OCI-LY7 (cell line): ENCODE measurements at regions not wholly inside any gene's neighbourhood (a gene's known extent, or its start where the extent isn't known, plus 50 kb on each side); places are given as distances from the start of the nearest gene placed in this dataset.
"Not testable (repeated sequence)": the region's sequence is repeated elsewhere in the genome, so short reads cannot be mapped to it uniquely, and the experiment has no call there.

ENCODE experiments used
- BruUV-seq: library from RNA; stranded (reverse); fragments of 400-500 nt; replicated peaks from 2 replicates; lab custom pipeline; 2021; lab: Mats Ljungman, UMichigan
- CTCF ChIA-PET: fragments of 300-600 bp; sonication (Branson Sonifier 250); formaldehyde crosslinking; loops from one replicate; lab custom pipeline; 2022; ENCODE audit warnings: antibody characterized with exemption; ENCODE audit not compliant: unreplicated experiment; lab: Charles Lee
- POLR2A ChIA-PET: fragments of 300-600 bp; sonication (Branson Sonifier 250); formaldehyde crosslinking; loops from one replicate; lab custom pipeline; 2022; ENCODE audit warnings: antibody characterized with exemption; lab: Charles Lee
- DNase-seq: peaks from one replicate; pipeline ENCODE4 v3.0.0-alpha.2; 2015; ENCODE audit warnings: low spot score
- H2AFZ ChIP-seq: fragments of 200-600 bp; sonication (generic), shearing (Covaris generic); 2 replicates; pipeline ENCODE4 v1.6.1; 2014; ENCODE audit warnings: mild to moderate bottlenecking, antibody characterized with exemption, low read length, moderate library complexity
- H3K27ac ChIP-seq: fragments of 200-600 bp; sonication (generic); 2 replicates; pipeline ENCODE4 v1.5.1; 2014; ENCODE audit warnings: mixed run types, low read depth, mild to moderate bottlenecking, moderate library complexity, low read length, inconsistent platforms; ENCODE audit not compliant: poor library complexity, severe bottlenecking
- H3K36me3 ChIP-seq: fragments of 200-600 bp; sonication (generic); 2 replicates; pipeline ENCODE4 v1.6.1; 2014; ENCODE audit warnings: mild to moderate bottlenecking, antibody characterized with exemption, low read length, moderate library complexity, mixed read lengths; ENCODE audit not compliant: insufficient read depth
- H3K4me1 ChIP-seq: fragments of 200-600 bp; sonication (generic); 2 replicates; pipeline ENCODE4 v1.5.1; 2014; ENCODE audit warnings: mild to moderate bottlenecking, low read length; ENCODE audit not compliant: insufficient read depth, poor library complexity, severe bottlenecking
- H3K4me2 ChIP-seq: fragments of 200-600 bp; sonication (generic); 2 replicates; pipeline ENCODE4 v1.6.1; 2014; ENCODE audit warnings: mild to moderate bottlenecking, low read length
- H3K4me3 ChIP-seq: fragments of 200-600 bp; sonication (generic); 2 replicates; pipeline ENCODE4 v1.5.1; 2014; ENCODE audit warnings: mild to moderate bottlenecking, low read depth, low read length; ENCODE audit not compliant: poor library complexity, severe bottlenecking
- H3K79me2 ChIP-seq: fragments of 200-600 bp; sonication (generic); 2 replicates; pipeline ENCODE4 v1.6.1; 2016; ENCODE audit warnings: low read depth, mild to moderate bottlenecking, low read length, moderate library complexity, mixed read lengths; ENCODE audit not compliant: insufficient read depth
- H3K9me2 ChIP-seq: fragments of 200-600 bp; sonication (generic); 2 replicates; pipeline ENCODE4 v1.6.1; 2016; ENCODE audit warnings: mild to moderate bottlenecking, low read length, mixed read lengths; ENCODE audit not compliant: insufficient read depth
- H3K9me3 ChIP-seq: fragments of 200-600 bp; sonication (generic); 2 replicates; pipeline ENCODE4 v1.6.1; 2014; ENCODE audit warnings: mild to moderate bottlenecking, mixed run types, low read length, mixed read lengths
- H4K20me1 ChIP-seq: fragments of 200-600 bp; sonication (generic); 2 replicates; pipeline ENCODE4 v1.6.1; 2014; ENCODE audit warnings: mild to moderate bottlenecking, antibody characterized with exemption, low read length, moderate library complexity, mixed read lengths; ENCODE audit not compliant: insufficient read depth
- EZH2phosphoT487 ChIP-seq: fragments of 200-600 bp; sonication (generic); IDR thresholded peaks from 2 replicates; pipeline ENCODE4 v1.6.1; 2018; ENCODE audit warnings: low read depth, borderline replicate concordance, mild to moderate bottlenecking, mixed run types, antibody characterized with exemption, low read length, moderate library complexity, mixed read lengths
- intact Hi-C: fragments of 100-400 bp; cut with micrococcal nuclease; formaldehyde crosslinking; loops from one replicate; pipeline ENCODE4 v1.10.0; 2022; ENCODE audit not compliant: unreplicated experiment
- TF ChIP-seq, protein P1 (sequence below): fragments of 200-600 bp; sonication (generic); conservative IDR thresholded peaks from 2 replicates; pipeline ENCODE4 v1.5.1; 2014; ENCODE audit warnings: mild to moderate bottlenecking, antibody characterized with exemption, low read length, moderate library complexity, mixed read lengths

DNA sequence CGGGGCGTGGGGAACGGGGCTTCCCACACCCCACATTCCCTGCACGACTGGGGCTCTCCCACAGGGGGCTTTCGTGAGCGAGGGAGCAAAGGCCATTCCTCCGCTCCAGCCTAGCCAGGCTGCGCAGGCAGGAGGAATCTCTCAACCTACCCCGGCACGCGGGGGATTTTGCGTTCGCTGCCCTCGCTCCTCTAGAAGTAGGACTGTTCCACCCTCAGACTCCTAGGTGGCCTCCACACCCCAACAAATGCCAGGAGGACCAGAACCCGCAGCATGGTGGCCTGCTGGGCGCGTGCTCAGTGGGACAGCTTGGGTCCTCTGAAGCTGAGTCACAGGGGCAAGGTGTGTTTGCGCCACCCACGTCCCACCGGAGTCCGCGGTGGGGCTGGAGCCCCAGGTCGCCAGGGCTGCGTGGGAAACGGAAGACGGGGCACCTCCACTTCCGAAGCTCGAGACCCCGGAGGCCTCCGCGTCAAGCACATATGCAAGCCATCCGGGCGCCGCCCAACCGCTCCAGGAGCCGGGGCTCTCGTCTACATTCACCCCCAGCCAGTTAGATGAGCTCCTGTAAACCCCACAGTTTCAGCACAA lies 1938.5 kb upstream of the DEFB115 start:
- intact Hi-C loops = no loop called here
- Histone ChIP-seq H2AFZ (no peak overlapping the region), H3K4me3 (no peak overlapping the region), H3K9me2 (no peaks in the 10 kb centered on the region), H3K36me3 (no peaks in the 10 kb centered on the region), H3K4me1 (no peaks in the 10 kb centered on the region), H3K4me2 (no peak overlapping the region), H3K79me2 (no peaks in the 10 kb centered on the region), H3K27ac (no peak overlapping the region), H3K9me3 (no peaks in the 10 kb centered on the region), H4K20me1 (no peaks in the 10 kb centered on the region)
- ChIA-PET POLR2A (no interaction called here), CTCF (no interaction called here)
- DNase-seq = no peak
- no TSS peak for BruUV-seq
- no peak for TF ChIP-seq EZH2phosphoT487
- TF ChIP-seq, protein P1, sequence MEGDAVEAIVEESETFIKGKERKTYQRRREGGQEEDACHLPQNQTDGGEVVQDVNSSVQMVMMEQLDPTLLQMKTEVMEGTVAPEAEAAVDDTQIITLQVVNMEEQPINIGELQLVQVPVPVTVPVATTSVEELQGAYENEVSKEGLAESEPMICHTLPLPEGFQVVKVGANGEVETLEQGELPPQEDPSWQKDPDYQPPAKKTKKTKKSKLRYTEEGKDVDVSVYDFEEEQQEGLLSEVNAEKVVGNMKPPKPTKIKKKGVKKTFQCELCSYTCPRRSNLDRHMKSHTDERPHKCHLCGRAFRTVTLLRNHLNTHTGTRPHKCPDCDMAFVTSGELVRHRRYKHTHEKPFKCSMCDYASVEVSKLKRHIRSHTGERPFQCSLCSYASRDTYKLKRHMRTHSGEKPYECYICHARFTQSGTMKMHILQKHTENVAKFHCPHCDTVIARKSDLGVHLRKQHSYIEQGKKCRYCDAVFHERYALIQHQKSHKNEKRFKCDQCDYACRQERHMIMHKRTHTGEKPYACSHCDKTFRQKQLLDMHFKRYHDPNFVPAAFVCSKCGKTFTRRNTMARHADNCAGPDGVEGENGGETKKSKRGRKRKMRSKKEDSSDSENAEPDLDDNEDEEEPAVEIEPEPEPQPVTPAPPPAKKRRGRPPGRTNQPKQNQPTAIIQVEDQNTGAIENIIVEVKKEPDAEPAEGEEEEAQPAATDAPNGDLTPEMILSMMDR = no peak

DNA sequence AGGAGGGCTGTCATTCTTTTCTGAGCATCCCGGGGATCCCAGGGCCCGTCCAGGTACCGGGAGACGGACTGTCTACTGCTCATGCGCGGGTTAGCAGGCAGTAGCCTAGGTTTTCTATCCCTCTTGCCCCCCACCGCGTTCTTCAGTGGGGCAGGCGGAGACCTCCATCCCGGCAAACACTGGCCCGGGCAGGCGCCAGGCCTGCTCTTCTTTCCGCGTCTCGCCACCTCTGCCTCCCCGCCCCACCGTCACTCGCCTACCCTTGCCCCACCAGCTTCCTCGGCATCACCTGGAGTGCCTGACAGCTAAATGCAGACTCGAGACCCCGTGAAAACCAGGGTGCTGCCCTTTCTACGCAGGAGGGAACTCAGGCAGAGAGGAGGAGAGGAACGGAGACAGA lies 1937.7 kb upstream of the DEFB115 start:
- H3K9me2 ChIP-seq = no peaks in the 10 kb centered on the region
- H3K4me3 ChIP-seq = no peak overlapping the region
- H3K4me1 ChIP-seq = no peaks in the 10 kb centered on the region
- no peaks in the 10 kb centered on the region for H4K20me1 ChIP-seq
- no peaks in the 10 kb centered on the region for H3K36me3 ChIP-seq
- POLR2A ChIA-PET = no interaction called here
- TF ChIP-seq EZH2phosphoT487 = no peak
- TF ChIP-seq, protein P1 = no peak
- no peak overlapping the region for H2AFZ ChIP-seq
- no peak overlapping the region for H3K27ac ChIP-seq
- no peaks in the 10 kb centered on the region for H3K79me2 ChIP-seq
- CTCF ChIA-PET = no interaction called here
- no peak overlapping the region for H3K4me2 ChIP-seq
- BruUV-seq = no TSS peak
- intact Hi-C loops = no loop called here
- H3K9me3 ChIP-seq = no peaks in the 10 kb centered on the region
- no peak for DNase-seq

DNA sequence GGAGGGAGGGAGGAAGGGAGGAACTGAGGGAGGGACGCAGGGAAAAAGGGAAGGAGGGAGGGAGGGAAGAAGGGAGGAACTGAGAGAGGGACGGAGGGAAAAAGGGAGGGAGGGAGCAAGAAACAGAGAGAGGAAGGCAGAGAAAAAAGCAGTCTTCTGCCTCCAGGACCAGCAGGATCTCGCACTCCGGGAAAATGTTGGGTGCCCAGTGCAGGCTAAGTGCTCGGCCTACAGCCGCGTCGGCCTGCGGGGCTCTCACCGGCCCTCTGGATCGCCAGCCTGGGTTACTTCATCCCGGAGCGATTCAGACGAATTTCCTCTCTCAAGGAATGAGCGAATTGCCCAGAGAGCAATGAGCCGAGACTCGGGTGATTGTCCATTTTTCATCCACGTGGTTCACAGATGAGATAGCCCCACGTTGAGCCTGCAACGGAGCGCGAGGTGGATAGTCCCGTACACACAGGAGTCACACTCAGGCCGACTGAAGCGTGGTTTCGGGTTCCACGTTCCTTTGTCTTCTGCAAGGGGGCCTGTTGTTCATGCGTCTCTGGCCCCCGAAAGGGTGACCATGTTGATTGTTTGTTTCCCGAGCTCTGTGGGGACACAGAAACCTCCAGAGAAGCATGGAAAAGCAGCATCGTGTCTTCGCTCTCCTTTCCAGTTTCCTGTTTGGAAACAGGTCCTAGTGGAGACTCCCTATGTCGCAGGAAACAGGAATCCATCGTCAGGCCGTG lies 1937.1 kb upstream of the DEFB115 start:
- H3K9me3 ChIP-seq, H2AFZ ChIP-seq, H3K36me3 ChIP-seq, CTCF ChIA-PET, H3K27ac ChIP-seq, POLR2A ChIA-PET, H4K20me1 ChIP-seq, intact Hi-C loops, H3K4me1 ChIP-seq, H3K4me2 ChIP-seq, H3K4me3 ChIP-seq, BruUV-seq, DNase-seq, H3K79me2 ChIP-seq, H3K9me2 ChIP-seq: not testable (repeated sequence)

DNA sequence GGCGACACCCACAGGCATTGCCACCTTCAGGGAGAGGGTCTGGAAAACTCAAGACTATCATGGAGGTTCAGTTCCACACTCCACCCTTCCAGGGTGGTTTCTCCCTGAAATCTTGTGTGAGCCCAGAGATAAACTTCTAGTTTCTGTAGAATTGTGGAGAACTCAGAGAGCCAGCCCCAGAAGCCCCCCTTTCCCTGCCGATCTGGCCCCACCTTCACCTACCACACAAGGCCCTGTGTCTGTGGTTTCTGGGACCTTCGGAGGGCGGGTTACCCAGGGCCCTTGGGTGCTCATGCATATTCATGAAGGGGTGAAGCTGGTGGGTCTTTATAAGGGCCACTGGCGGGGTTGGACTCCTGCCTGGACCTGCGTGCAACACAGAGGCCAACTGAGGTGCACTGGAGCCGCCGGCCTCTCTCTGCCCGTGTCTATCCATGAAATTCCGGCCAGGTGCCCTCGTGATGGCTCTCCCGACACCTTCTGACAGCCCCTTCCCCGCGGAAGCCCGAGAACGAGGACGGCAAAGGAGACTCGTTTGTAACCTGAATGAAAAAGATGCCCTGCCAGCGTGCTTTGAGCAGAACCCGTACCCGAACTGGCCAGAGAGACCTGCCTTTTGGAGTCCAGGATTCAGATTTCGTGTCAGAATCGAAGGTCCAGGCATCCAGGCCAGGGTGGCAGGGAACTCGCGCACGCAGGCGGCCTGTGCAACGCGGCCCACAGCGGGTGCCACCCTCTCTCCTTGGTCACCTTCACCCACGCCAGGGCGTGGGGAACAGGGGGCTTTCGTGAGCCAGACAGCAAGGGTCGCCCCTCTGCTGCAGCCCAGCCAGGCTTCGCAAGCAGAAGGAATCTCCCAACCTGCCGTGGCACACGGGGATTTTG lies 1933.6 kb upstream of the DEFB115 start:
- H3K9me3 ChIP-seq, H4K20me1 ChIP-seq, DNase-seq, H3K4me1 ChIP-seq, H3K27ac ChIP-seq, BruUV-seq, H3K4me3 ChIP-seq, H3K4me2 ChIP-seq, H3K79me2 ChIP-seq, H3K36me3 ChIP-seq, CTCF ChIA-PET, intact Hi-C loops, H3K9me2 ChIP-seq, H2AFZ ChIP-seq, POLR2A ChIA-PET: not testable (repeated sequence)
